Colonic mucosa (tissue), 4 donors: ENCODE measurements at regions not wholly inside any gene's neighbourhood (a gene's known extent, or its start where the extent isn't known, plus 50 kb on each side); places are given as distances from the start of the nearest gene placed in this dataset.

Experiments used
- DNase-seq: peaks from one replicate; pipeline ENCODE4 v3.0.0-alpha.2; 2020
- H3K27ac ChIP-seq: fragments of 200-600 bp; one replicate; pipeline ENCODE4 v1.8.0; 2021
- H3K27me3 ChIP-seq: fragments of 200-600 bp; one replicate; pipeline ENCODE4 v1.8.0; 2021
- H3K36me3 ChIP-seq: fragments of 200-600 bp; one replicate; pipeline ENCODE4 v1.8.0; 2021
- H3K4me1 ChIP-seq: fragments of 200-600 bp; one replicate; pipeline ENCODE4 v1.8.0; 2021; ENCODE audit warnings: mild to moderate bottlenecking
- H3K4me3 ChIP-seq: fragments of 200-600 bp; one replicate; pipeline ENCODE4 v1.8.0; 2021
- H3K9ac ChIP-seq, 2 donors: one replicate each; pipeline ENCODE4 v1.7.0; 2013; ENCODE audit warnings: control low read depth in 2 of 2, low read depth in 2 of 2, low read length in 2 of 2
- H3K9me3 ChIP-seq: fragments of 200-600 bp; one replicate; pipeline ENCODE4 v1.8.0; 2021
- intact Hi-C: fragments of 100-400 bp; cut with DNase I; formaldehyde crosslinking; loops from one replicate; pipeline ENCODE4 v1.14.1; 2022
- TF ChIP-seq, protein P1 (sequence below): fragments of 200-600 bp; IDR thresholded peaks from one replicate; pipeline ENCODE4 v1.8.0; 2022; ENCODE audit warnings: antibody characterized with exemption, mild to moderate bottlenecking
- donor health status: healthy.
- donor health status: DM: no; HTN: no; CAD: no.
- donor health status: DM: no; HTN: no; CAD: no.

DNA sequence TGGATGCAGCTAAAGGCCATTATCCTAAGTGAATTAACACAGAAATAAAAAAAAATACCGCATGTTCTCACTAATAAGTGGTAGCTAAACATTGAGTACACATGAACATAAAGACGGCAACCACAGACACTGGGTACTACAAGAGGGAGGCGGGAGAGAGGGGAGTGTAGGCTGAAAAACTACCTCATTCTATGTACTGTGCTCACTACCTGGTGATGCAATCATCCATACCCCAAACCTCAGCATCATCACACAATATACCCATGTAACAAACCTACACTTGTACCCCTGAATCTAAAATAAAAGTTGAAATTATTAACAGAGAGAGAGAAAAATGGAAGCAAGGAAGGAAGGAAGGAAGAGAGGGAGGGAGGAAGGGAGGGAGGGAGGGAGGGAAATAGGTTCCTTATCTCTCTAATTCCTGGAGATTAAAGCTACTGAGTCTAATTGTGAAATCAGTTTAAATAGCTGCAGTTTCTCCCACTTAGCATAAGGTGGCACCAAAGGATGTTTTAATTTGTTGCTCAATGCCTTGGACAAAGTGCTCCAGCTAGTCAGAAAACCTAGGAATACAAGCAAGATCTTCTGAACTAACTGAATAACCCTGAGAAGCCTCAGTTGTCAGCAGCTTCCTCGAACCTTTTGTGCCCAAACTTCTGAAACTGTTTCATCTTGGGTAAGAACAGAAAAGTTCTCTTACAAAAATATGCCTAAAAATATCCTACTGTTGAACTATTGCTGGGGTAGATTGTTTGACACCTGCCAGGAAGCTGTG, 79.4 kb upstream of the ATP11B start:
- DNase-seq = no peak
- H3K9ac ChIP-seq = no peak overlapping the region
- H3K4me3 ChIP-seq = no peak overlapping the region
- no peaks in the 10 kb centered on the region for H3K27me3 ChIP-seq
- no peaks in the 10 kb centered on the region for H3K4me1 ChIP-seq
- H3K9me3 ChIP-seq = no peaks in the 10 kb centered on the region
- no peak overlapping the region for H3K27ac ChIP-seq
- no peaks in the 10 kb centered on the region for H3K36me3 ChIP-seq
- intact Hi-C loops = loop anchor here (5.0 kb wide), 1 partner anchor 123 kb away; no protein-coding TSS in a partner anchor
- TF ChIP-seq, protein P1, sequence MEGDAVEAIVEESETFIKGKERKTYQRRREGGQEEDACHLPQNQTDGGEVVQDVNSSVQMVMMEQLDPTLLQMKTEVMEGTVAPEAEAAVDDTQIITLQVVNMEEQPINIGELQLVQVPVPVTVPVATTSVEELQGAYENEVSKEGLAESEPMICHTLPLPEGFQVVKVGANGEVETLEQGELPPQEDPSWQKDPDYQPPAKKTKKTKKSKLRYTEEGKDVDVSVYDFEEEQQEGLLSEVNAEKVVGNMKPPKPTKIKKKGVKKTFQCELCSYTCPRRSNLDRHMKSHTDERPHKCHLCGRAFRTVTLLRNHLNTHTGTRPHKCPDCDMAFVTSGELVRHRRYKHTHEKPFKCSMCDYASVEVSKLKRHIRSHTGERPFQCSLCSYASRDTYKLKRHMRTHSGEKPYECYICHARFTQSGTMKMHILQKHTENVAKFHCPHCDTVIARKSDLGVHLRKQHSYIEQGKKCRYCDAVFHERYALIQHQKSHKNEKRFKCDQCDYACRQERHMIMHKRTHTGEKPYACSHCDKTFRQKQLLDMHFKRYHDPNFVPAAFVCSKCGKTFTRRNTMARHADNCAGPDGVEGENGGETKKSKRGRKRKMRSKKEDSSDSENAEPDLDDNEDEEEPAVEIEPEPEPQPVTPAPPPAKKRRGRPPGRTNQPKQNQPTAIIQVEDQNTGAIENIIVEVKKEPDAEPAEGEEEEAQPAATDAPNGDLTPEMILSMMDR = peak; percentile 32

DNA sequence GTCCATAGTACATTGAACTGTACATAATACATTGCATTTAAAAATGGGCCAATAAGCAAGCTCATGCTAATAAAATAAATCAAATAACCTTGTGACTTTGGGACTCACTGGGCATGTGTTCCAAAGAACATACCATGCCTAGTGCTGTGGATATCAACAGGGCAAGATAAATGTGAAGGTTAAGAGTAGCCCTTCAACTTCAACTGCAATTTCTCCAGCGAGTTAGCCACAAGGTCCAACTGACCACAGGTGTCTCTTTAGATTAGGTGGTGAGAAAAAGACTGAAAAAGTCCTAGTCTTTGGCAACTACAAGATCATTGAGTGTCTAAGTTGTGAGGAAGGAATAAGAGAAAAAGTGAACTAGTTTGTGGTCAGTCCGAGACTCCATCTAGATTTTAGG, 78.3 kb upstream of the ATP11B start:
- DNase-seq = no peak
- intact Hi-C loops = no loop called here

GRCh38 chr3:182716114-182716688, 77.1 kb upstream of the ATP11B start:
- no peak overlapping the region for H3K27ac ChIP-seq
- H3K9ac ChIP-seq = peak overlapping the region in 1 of 2 donors; percentile 16
- no peaks in the 10 kb centered on the region for H3K27me3 ChIP-seq
- no peak overlapping the region for H3K4me3 ChIP-seq
- intact Hi-C loops = no loop called here
- no peaks in the 10 kb centered on the region for H3K4me1 ChIP-seq
- no peak for DNase-seq
- no peaks in the 10 kb centered on the region for H3K36me3 ChIP-seq
- no peaks in the 10 kb centered on the region for H3K9me3 ChIP-seq
- TF ChIP-seq, protein P1 = no peak

More for the DNA sequence above, 78.3 kb upstream of the ATP11B start:
- Histone ChIP-seq H3K9ac (no peak overlapping the region), H3K4me3 (no peak overlapping the region), H3K27ac (no peak overlapping the region), H3K36me3 (no peaks in the 10 kb centered on the region), H3K9me3 (no peaks in the 10 kb centered on the region), H3K27me3 (no peaks in the 10 kb centered on the region), H3K4me1 (no peaks in the 10 kb centered on the region)
- TF ChIP-seq, protein P1 = no peak

GRCh38 chr3:182717216-182717615, 76.1 kb upstream of the ATP11B start:
- Histone ChIP-seq H3K9ac (no peak overlapping the region), H3K27ac (no peak overlapping the region), H3K4me1 (no peaks in the 10 kb centered on the region), H3K9me3 (no peaks in the 10 kb centered on the region), H3K36me3 (no peaks in the 10 kb centered on the region), H3K27me3 (no peaks in the 10 kb centered on the region), H3K4me3 (no peak overlapping the region)
- TF ChIP-seq, protein P1 = no peak
- DNase-seq = no peak
- intact Hi-C loops = no loop called here

DNA sequence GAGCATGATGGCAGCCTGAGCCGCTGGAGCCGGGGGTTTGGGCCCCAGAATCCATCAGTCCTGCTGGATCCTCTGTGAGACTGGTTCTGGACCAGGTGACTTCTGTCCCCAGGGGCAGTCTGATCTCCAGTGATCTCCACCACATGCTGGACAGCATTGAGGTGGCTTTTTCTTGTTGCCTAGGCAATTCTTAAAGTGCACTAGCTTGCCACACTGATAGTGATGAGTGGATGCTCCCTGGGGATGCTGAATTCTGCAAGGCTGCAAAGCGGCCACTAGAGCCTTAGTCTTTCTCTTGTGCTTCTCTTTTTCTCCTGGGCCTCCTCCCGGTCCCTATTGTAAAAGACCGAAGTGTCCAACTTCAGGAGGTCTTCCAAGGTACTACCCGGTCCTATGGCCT, 70.4 kb upstream of the ATP11B start:
- DNase-seq = no peak
- no peaks in the 10 kb centered on the region for H3K36me3 ChIP-seq
- peaks cover 6% of the 10 kb centered on the region for H3K4me1 ChIP-seq
- TF ChIP-seq, protein P1 = no peak
- no peaks in the 10 kb centered on the region for H3K27me3 ChIP-seq
- H3K4me3 ChIP-seq = no peak overlapping the region
- intact Hi-C loops = no loop called here
- no peak overlapping the region for H3K9ac ChIP-seq
- no peak overlapping the region for H3K27ac ChIP-seq
- H3K9me3 ChIP-seq = no peaks in the 10 kb centered on the region
